ENCODE measurements at regions not wholly inside any gene's neighbourhood (a gene's known extent, or its start where the extent isn't known, plus 50 kb on each side); places are given as distances from the start of the nearest gene placed in this dataset.

DNA sequence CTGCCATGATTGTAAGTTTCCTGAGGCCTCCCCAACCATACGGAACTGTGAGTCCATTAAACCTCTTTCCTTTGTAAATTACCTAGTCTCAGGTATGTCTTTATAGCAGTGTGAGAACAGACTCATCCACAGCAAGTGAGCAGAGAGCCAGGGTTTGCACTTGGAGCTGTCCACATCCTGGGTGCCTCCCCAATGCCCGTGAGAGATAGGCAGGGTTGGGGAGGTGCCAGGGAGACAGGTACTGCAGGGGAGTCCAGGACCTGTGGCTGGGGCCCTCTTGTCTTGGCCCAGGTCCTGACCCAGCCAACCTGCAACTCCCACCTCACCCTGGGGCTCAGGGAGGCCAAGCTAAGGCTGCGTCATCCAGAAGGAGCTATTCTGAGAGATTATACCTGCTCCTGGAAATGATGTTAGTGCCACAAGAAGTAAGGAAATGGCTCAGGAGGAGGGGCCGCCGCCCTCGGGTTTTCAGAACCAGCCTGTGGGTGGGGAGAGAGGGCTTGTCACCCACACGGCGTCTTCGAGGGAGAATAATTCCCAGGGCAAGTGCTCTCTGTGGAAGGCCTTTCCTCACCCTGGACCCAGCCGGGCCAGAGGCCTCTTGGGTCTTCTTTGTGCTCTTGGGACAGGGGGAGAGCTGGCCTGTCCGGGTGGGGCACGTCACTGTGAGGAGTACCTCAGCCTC, 66.5 kb downstream of the ADRA2C start:
- DNase-seq: no peak

DNA sequence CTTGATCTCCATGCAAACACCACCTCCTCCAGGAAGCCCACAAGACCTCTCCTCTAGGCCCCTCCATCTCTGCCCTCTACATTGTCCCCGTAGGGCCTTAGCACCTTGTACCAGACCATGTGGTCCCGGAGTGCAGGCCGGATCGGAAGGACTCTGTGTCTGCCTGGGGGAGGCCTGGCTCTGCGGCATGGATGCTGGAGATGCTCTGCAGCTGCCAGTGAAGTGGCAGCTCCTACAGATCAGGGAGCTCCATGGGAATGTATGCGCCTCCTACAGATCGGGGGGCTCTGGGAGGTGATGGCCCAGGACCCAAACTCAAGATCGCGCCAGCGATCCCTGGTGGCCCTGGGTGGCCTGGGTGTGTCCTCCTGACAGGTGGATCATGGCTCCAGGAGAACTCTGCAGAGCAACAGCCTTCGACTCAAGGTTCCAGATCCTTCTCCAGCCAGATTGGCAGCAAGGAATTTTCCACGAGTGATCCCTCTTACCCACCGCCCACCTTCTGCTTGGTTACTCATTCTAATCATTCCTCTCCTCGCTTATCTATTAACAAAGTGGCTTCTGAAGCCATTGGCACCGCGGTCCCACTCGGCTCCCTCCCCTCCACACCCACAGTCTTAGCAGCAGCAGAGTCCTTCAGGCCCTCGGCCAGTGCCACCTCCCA, 67.3 kb downstream of the ADRA2C start:
- no peak for DNase-seq

DNA sequence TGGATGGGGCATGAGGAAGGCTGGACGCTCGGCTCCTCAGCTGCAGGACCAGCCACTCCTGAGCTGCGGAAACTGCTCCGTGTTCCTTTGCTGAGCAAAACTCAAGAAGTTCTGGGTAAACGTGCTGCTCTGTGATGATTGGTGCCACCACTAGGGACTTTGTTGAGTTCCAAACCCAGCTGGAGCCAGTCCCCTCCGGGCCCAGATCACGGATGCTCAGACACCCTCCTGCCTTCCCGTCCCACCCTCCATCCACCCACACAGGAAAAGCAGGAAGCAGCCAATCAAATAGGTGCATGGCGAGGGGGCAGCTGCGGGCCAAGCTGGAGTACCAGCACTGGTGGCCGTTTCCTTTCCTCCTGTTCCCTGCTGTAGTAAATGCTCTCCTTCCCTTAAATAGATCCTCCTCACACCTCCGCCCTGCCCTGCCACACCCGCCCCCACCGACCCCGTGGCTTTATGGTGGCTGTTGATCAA, 68.0 kb downstream of the ADRA2C start:
- DNase-seq: no peak

DNA sequence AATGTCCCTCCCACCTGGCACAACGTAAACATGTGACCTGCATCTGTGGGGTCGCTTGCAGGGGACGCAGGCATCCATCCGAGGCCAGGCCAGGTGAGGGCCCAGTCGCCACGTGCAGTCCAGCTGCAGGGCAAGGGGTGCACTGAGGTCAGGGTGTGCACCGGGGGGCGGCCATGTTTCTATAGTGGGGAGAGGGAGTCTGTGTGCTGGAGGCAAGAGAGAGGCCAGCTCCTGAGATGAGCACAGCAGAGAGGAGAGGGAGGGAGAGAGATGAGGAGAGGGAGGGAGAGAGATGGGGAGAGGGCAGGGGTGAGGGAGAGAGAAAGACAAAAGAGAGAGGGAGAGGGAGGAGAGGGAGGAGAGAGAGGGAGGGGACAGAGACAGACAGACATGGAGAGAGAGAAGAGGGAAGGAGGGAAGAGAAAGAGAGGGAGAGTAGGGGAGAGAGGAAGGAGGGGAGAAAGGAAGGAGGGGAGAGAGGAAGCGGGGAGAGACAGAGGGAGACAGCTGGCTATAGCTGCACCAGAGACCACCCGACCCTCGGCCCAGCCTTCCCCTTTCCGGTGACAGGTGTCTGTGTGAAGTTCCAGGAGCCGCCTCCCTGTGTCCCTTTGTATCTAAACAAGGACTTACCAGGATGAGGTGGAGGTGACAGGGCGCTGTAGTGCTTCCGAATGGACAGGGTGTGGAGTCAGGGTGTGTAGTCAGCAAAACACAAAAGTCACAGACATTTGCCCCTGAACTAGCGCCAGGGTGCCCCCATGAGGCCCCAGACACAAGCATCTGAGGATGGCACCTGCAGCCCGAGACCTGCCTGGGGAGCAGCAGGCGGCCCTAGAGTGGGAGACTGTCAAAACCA, 68.7 kb downstream of the ADRA2C start:
- no peak for DNase-seq

DNA sequence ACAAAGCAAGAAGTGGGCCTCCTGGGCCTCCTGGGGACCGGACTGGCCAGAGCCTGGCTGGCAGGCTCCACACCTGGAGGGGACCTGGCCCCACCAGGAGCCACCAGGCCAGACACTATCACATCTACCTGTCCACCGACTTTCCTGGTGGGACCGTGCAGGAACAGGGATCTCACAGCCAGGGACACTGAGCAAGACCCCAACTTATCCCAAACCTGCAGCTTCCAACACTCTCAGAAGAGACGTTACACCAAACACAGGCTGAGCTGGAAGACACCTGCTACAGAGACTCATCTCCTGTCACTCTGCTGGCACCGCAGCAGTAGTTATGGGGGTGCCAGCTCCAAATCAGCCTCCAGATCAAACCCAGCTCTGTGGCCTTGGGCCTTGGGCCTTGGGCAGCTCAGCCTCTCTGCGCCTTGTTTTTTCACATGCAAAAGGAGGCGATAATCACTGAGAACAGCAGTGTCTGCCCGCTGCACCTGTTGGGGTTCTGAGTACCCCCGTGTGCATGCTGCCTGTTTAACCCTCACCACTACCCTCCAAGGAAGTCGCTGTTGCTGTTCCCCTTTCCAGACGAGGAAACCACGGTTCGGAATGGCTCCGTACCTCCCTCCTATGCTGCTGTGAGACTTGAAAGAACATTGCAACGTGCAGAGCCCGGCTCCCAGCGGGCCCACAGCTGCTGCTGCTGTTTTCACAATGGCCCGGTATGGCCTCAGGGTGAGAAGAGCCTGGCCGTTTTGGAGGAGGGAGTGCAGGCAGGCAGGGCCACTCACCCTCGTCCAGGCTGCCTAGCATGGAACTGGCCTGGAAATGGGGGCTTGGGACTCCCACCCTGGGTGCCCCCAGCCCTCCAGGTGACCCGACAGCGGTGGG, 69.6 kb downstream of the ADRA2C start:
- DNase-seq: no peak

DNA sequence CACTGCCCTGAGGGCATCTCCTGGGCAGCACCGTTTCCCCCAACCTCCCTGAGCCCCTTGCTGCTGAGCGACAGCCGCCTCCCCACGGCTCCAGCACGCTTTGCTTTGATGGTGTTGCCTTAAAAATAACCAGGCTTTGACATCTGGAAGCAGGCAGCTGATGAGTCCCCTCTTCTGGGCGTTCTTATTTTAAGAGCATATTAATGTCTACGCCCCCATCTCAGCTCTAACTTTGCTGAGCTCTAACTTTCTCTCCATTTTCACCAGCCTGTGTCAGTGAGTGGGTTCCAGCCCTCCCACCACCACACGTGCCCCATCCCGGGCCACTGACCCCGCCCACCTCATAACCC, 70.2 kb downstream of the ADRA2C start:
- DNase-seq: no peak

DNA sequence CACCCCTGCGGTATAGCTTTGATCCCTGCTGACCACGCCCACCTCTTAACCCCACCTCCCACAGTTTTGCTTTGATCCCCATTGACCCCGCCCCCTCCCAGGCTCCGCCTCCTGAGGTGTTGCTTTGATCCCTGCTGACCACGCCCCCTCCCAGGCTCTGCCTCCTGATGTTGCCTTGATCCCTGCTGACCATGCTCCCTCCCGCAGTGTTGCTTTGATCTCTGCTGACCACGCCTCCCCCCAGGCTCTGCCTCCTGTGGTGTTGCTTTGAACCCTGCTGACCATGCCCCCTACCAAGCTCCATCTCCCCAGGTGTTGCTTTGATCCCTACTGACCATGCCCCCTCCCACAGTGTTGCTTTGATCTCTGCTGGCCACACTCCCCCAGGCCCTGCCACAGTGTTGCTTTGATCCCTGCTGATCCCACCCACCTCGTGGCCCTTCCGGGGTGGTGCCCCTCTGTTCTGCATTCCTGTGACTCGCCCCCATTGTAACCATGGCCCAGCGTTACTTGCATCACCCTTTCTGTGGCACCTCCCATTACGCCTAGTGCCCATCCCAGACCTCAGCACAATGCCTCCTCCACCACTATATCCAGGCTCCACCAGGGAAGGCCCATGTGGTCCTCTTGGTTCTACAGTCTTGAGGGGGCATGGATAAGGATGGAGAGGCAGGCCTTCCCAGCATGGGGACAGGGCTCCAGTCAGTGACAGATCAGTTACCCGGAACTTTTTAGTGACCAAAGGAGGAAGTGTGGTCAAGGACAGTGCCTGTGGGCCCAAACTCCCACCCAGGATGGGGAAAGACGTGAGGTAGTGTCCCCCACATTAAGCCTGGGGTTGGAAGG, 70.8 kb downstream of the ADRA2C start:
- DNase-seq: no peak

DNA sequence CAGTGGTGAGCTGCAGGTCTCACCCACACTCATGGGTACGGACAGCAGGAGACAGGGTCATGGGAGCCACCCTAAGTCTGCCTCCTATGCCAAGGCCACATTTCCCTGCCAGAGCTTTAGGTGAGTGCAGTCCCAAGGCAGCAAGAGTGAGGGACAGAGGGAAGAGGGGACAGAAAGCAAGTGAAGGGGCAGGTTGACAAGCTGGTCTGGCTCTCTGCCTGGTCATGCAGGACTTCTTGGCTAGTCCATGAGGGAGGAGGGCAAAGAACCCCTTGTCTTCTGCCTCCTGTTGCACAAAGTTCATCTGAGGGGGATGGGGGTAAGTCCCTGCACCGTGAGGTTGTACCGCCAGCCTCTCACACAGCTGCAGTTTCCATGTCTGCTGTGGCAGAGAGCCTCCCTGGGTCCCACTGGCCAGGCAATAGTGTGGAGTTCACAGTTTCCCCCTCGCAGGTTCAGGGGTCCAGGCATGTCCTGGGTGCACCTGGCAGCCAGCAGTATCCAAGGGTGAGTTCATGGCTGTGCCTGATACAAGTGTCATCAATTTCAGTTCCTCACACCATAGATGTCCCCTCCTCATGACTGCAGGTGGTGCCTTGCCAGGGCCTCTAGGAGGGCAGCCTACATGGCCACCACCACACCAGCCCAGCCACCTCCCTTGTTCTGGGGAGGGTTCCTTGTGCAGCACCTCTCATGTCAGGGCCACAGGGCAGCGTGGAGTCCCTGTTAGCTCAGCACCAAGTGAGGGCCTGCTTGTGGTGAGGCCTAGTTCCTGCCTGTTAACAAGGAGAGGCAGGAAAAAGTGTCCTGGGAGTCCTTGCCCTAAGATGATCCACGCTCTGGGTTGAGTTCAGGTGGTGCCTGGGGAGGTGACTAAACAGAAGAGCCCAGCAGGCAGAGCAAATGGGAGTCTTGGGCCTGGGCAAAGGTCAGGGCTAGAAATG, 72.5 kb downstream of the ADRA2C start:
- no peak for DNase-seq

DNA sequence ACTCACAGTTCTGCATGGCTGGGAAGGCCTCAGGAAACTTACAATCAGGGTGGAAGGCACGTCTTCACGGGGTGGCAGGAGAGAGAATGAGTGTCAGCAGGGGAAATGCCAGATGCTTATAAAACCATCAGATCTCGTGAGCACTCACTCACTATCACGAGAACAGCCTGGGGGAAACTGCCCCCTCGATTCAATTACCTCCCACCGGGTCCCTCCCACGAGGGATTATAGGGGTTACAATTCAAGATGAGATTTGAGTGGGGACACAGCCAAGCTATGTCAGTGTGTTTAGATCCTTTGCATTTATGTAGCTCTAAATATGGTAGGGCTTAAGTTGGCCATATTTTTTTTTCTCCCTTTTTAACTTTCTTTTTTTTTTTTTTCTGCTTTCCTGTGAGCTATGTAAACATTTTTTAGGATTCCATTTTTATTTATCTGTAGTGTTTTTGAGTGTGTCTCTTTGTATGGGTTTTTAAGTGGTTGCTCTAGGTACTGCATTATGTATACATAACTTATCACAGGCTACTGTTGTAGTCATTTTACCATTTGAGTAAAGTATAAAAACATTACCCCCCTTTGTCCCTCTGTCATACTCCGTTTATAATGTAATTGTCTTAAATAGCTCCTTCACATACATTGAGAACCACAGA, 79.0 kb downstream of the ADRA2C start:
- no peak for DNase-seq

DNA sequence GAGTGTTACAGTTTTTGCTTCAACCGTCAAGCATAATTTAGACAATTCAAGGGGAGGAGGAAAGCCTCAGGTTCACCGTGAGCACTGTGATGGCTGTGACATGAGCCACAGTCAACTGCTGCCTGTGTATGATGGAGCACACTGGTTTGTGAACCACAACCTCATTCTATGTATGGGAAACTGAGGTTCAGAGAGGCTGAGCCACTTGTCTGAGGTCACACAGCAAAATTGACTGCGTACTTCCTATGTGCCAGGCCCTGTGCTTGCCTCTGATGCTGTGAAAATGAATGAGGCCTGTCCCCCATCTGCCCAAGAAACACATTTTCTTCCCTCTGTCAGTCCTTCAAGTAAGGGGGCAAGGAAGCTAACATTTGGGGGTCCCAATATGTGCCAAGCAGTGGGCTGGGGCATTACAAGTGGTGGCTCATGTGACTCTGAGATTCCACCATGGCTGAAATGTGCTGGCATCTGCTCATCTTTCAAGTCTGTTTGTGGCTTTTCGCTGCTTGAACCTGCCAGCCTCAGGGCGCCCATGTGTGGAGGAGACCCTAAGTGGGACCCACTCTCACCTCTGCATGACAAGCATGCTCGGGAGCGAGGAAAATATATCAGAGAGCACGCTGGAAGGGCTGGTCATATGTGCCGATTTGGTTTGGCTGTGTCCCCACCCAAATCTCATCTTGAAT, 79.7 kb downstream of the ADRA2C start:
- no peak for DNase-seq

DNA sequence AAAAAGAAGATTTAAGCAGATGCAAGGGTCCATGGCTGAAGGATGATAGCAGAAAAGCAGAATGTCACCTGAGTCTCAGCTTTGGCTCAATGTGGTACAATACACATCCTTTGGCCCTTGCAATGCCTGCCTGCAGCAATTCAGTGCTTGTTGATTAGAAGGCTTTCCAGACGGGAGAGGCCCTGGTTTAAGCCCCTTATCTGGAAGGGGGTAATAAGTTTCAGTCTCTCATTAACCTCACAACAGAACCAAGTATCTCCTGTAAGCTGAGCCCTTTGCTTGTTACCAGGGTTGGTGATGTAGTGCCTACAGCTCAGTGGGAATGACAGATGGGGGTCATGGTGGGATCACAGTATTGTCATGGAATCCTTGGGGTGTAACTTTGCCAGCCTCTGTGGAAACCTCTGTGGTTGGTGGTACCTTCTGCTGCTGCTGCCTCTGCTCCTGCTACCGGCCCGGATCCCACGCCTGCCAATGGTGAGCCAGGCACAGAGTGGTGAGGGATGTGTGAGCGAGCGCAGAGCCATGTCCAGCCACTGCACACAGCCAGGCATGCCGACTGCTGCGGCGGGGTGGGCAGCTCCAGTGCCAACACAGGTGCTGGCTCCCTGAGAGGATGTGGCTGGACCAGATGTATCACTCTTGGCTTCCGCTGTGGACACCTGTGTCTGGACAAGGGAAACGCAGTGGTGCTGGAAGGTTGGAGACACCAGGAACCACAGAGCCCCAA, 81.2 kb downstream of the ADRA2C start:
- no peak for DNase-seq

DNA sequence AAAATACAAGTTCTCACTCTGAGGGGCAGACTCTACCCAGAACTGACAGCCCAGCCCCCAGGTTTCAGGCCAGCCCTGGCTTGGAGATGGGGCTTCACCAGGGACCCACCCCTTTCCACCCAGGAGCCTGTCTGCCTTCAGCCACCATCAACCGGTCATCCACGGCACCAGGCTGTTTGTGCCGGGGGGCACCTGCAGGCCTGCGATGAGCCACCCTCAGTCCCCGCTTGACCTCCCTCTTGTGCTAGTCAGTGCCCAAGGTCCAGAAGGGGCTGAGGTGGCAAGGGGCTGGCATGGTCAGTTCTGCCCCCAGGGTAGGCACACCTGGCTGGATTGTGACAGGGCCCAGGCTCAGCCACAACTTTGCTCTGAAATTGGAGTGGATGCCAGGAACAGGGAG, 82.1 kb downstream of the ADRA2C start:
- DNase-seq: no peak

DNA sequence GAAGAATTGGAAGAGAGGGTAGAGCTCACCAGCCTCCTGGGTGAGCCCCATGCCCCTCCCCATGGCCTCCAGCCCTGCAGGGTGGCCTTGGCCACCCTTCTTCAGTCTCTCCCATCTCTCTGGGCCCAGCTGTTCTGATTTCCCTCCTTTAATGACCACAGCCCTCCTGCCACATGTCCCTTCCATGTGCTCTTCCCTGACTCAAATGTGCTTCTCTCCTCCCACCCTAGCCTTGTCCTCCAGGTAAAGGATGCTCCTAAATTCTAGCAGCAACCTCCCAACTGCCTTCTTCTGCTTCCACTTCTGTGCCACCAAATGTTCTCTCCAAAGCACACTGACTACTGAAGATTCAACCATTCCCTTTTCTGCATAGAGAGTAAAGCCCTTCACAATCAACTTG, 83.0 kb downstream of the ADRA2C start:
- no peak for DNase-seq

DNA sequence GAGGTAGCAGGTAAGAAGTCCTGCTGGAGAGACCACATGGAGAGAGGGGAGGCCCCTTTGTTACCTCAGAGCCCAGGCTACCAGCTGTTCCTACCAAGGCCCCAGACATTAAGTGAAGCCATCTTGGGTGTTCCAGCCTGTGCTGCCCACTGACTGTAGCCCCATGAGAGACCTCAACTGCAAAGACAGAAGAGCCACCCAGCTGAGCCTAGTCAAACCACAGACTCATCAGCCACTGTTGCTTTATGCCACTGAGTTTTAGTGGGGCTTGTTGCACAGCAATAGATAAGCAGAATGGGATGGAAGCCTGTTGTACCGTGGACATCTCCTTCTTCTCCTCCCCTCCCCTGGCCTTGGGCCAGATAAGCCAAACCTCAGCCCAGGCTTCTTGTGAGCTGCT, 83.9 kb downstream of the ADRA2C start:
- no peak for DNase-seq

DNA sequence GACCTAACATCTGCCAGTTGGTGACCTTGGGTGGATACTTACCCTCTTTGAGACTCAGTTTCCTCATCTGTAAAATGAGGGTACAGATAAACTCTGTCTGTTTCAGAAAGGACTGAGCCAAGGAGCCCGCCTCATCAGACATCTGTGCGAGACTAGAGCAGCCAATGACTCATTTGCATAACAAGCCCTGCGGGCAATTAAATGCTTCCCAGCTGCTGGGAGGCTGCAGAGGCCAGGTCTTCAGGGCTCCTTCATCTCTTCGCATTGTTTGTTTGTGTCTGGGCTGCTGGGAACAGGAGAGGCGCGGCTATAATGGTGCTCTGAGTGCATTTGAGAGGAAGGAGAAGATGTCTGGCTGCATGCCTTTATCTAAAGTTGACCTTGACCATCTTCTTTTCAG, 85.0 kb downstream of the ADRA2C start:
- DNase-seq: no peak

DNA sequence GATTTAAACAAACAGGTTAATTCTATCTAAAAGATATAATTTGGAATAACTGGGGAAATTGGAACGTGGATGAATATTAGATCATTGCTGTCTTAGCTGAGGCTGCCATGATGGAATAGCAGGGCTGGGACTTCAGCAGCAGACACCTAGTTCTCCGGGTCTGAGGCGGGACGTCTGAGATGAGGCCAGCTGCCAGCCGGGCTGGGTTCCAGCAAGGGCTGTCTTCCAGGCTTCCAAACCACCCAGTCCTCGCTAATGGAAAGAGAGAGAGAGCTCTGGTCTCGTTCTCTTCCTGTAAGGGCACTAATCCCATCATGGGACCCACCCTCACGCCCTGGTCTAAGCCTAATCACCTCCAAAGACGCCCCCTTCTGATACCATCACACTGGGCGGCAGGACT, 85.7 kb downstream of the ADRA2C start:
- no peak for DNase-seq

DNA sequence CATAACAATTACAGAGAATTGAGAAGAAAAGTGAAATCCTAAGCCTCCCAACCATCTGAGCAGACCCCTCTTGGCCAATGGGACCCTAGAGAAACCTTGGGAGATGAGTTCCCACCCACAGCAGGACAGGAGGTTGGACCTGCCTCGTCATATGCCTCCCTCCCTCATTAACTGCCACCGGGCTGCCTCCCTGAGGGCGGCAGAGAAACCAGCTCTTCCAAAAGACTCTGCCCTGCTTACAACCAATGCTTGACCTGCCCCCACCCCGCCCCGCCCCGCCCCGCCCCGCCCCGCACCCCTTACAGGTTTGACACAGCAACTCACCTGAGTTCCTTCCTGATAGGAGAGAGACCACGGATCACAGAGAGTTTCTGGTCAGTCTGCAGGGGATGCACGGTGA, 86.1 kb downstream of the ADRA2C start:
- DNase-seq: no peak

DNA sequence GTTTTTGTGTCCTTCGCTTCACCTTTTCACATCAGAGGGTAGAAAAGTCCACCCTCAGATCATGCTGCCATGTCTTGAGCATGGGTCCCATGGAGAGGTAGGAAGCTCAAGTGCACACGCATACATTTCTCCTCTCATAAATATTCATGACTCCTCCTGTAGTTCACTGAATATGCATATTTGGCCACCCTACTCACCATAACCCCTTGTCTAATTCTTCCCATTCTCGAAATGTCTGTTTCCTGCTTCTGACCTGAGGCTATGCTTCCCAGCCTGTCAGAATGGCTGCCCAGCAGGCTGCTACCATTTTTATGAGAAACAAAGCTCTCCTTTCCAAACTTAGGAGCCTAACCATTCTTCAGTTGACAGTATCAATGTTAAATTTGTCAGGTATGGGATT, 86.5 kb downstream of the ADRA2C start:
- no peak for DNase-seq

Measured in effector CD4-positive, alpha-beta T cell (primary cell).